ENCODE measurements at regions not wholly inside any gene's neighbourhood (a gene's known extent, or its start where the extent isn't known, plus 50 kb on each side); places are given as distances from the start of the nearest gene placed in this dataset.

- no peak for DNase-seq (ENCODE audit: low read depth)
- H3K4me3 ChIP-seq (ENCODE audit: low read depth, low read length): no peak overlapping the region
- no peak for TF ChIP-seq CTCF (conservative IDR thresholded peaks at IDR 0.05; ENCODE audit: low read depth, low read length)
Measured at GRCh38 chr10:113443141-113443925, 109.5 kb upstream of the HABP2 start.

- H3K4me3 ChIP-seq (ENCODE audit: low read depth, low read length): no peak overlapping the region
- DNase-seq (ENCODE audit: low read depth): no peak
- no peak for TF ChIP-seq CTCF (conservative IDR thresholded peaks at IDR 0.05; ENCODE audit: low read depth, low read length)
Measured at GRCh38 chr10:113444766-113445365, 108.0 kb upstream of the HABP2 start.

GRCh38 chr10:113445736-113446135 lies 107.1 kb upstream of the HABP2 start:
- no peak overlapping the region for H3K4me3 ChIP-seq (ENCODE audit: low read depth, low read length)
- no peak for TF ChIP-seq CTCF (conservative IDR thresholded peaks at IDR 0.05; ENCODE audit: low read depth, low read length)
- no peak for DNase-seq (ENCODE audit: low read depth)

GRCh38 chr10:113446739-113447138 lies 106.1 kb upstream of the HABP2 start:
- DNase-seq (ENCODE audit: low read depth): no peak
- TF ChIP-seq CTCF (conservative IDR thresholded peaks at IDR 0.05; ENCODE audit: low read depth, low read length): no peak
- H3K4me3 ChIP-seq (ENCODE audit: low read depth, low read length): no peak overlapping the region

GRCh38 chr10:113447278-113447677 lies 105.6 kb upstream of the HABP2 start:
- no peak for DNase-seq (ENCODE audit: low read depth)
- no peak overlapping the region for H3K4me3 ChIP-seq (ENCODE audit: low read depth, low read length)
- no peak for TF ChIP-seq CTCF (conservative IDR thresholded peaks at IDR 0.05; ENCODE audit: low read depth, low read length)

- no peak for DNase-seq (ENCODE audit: low read depth)
- no peak for TF ChIP-seq CTCF (conservative IDR thresholded peaks at IDR 0.05; ENCODE audit: low read depth, low read length)
- H3K4me3 ChIP-seq (ENCODE audit: low read depth, low read length): no peak overlapping the region
Measured at GRCh38 chr10:113449006-113449695, 103.7 kb upstream of the HABP2 start.

Measured in epithelial cell of proximal tubule (primary cell).